Neuron (in vitro differentiated cells): ENCODE measurements at regions not wholly inside any gene's neighbourhood (a gene's known extent, or its start where the extent isn't known, plus 50 kb on each side); places are given as distances from the start of the nearest gene placed in this dataset.
"Not testable (repeated sequence)": the region's sequence is repeated elsewhere in the genome, so short reads cannot be mapped to it uniquely, and the experiment has no call there.

Source experiments
- H2AFZ ChIP-seq: one replicate; pipeline ENCODE4 v1.6.1; 2013; ENCODE audit warnings: low read depth, mild to moderate bottlenecking, inconsistent platforms, low read length, moderate library complexity
- H3K27me3 ChIP-seq: one replicate; pipeline ENCODE4 v1.6.1; 2013; ENCODE audit warnings: low read length; ENCODE audit not compliant: insufficient read depth
- H3K36me3 ChIP-seq: one replicate; pipeline ENCODE4 v1.6.1; 2013; ENCODE audit warnings: low read length; ENCODE audit not compliant: insufficient read depth
- H3K4me1 ChIP-seq: one replicate; pipeline ENCODE4 v1.6.1; 2013; ENCODE audit warnings: low read length; ENCODE audit not compliant: insufficient read depth
- H3K4me3 ChIP-seq: 2 replicates; pipeline ENCODE4 v1.5.1; 2013; ENCODE audit warnings: mild to moderate bottlenecking, low read length, moderate library complexity
- H3K9me3 ChIP-seq: one replicate; pipeline ENCODE4 v1.6.1; 2013; ENCODE audit warnings: low read length

GRCh38 chr14:22502007-22502406 is 87.0 kb downstream of the DAD1 start:
- no peaks in the 10 kb centered on the region for H3K36me3 ChIP-seq
- H3K27me3 ChIP-seq = no peaks in the 10 kb centered on the region
- H3K9me3 ChIP-seq = no peaks in the 10 kb centered on the region
- peaks cover 11% of the 10 kb centered on the region for H3K4me1 ChIP-seq
- no peak overlapping the region for H3K4me3 ChIP-seq
- no peak overlapping the region for H2AFZ ChIP-seq

GRCh38 chr14:22500954-22501726 is 87.9 kb downstream of the DAD1 start:
- no peaks in the 10 kb centered on the region for H3K9me3 ChIP-seq
- H2AFZ ChIP-seq = no peak overlapping the region
- H3K27me3 ChIP-seq = no peaks in the 10 kb centered on the region
- no peaks in the 10 kb centered on the region for H3K36me3 ChIP-seq
- peaks cover 11% of the 10 kb centered on the region for H3K4me1 ChIP-seq
- H3K4me3 ChIP-seq = no peak overlapping the region

GRCh38 chr14:22500525-22500924 is 88.5 kb downstream of the DAD1 start:
- Histone ChIP-seq H2AFZ (no peak overlapping the region), H3K36me3 (no peaks in the 10 kb centered on the region), H3K4me1 (peaks cover 7% of the 10 kb centered on the region), H3K4me3 (no peak overlapping the region), H3K27me3 (no peaks in the 10 kb centered on the region), H3K9me3 (no peaks in the 10 kb centered on the region)

GRCh38 chr14:22497671-22498093 is 91.3 kb downstream of the DAD1 start:
- Histone ChIP-seq H3K9me3 (no peaks in the 10 kb centered on the region), H2AFZ (no peak overlapping the region), H3K4me3 (no peak overlapping the region), H3K36me3 (no peaks in the 10 kb centered on the region), H3K4me1 (peaks cover 5% of the 10 kb centered on the region), H3K27me3 (no peaks in the 10 kb centered on the region)

- no peaks in the 10 kb centered on the region for H3K9me3 ChIP-seq
- H3K36me3 ChIP-seq = no peaks in the 10 kb centered on the region
These were observed 91.9 kb downstream of the DAD1 start for GRCh38 chr14:22497144-22497423.

GRCh38 chr14:22494486-22495135 is 94.4 kb downstream of the DAD1 start:
- Histone ChIP-seq H3K9me3 (no peaks in the 10 kb centered on the region), H3K27me3 (no peaks in the 10 kb centered on the region), H3K4me1 (no peaks in the 10 kb centered on the region), H3K36me3 (no peaks in the 10 kb centered on the region), H3K4me3 (no peak overlapping the region), H2AFZ (no peak overlapping the region)

More at GRCh38 chr14:22497144-22497423, 91.9 kb downstream of the DAD1 start:
- Histone ChIP-seq H3K27me3 (no peaks in the 10 kb centered on the region), H3K4me3 (no peak overlapping the region), H3K4me1 (peaks cover 4% of the 10 kb centered on the region), H2AFZ (no peak overlapping the region)

- Histone ChIP-seq H2AFZ (no peak overlapping the region), H3K4me3 (no peak overlapping the region), H3K36me3 (no peaks in the 10 kb centered on the region), H3K4me1 (no peaks in the 10 kb centered on the region), H3K9me3 (no peaks in the 10 kb centered on the region), H3K27me3 (no peaks in the 10 kb centered on the region)
These were observed 95.3 kb downstream of the DAD1 start for GRCh38 chr14:22493753-22494152.

- Histone ChIP-seq H3K27me3 (no peaks in the 10 kb centered on the region), H3K36me3 (no peaks in the 10 kb centered on the region), H3K4me1 (peaks cover 2% of the 10 kb centered on the region), H2AFZ (no peak overlapping the region), H3K9me3 (no peaks in the 10 kb centered on the region), H3K4me3 (no peak overlapping the region)
These were observed 96.1 kb downstream of the DAD1 start for GRCh38 chr14:22492622-22493542.

GRCh38 chr14:22491683-22492621 is 97.1 kb downstream of the DAD1 start:
- Histone ChIP-seq H3K4me3 (no peak overlapping the region), H3K9me3 (no peaks in the 10 kb centered on the region), H3K36me3 (no peaks in the 10 kb centered on the region), H2AFZ (no peak overlapping the region), H3K4me1 (peaks cover 5% of the 10 kb centered on the region), H3K27me3 (no peaks in the 10 kb centered on the region)

GRCh38 chr14:22491053-22491452 is 98.0 kb downstream of the DAD1 start:
- not testable (repeated sequence) for H2AFZ ChIP-seq, H3K9me3 ChIP-seq, H3K36me3 ChIP-seq, H3K27me3 ChIP-seq, H3K4me3 ChIP-seq, H3K4me1 ChIP-seq

GRCh38 chr14:22489957-22490950 is 98.8 kb downstream of the DAD1 start:
- Histone ChIP-seq H3K36me3 (no peaks in the 10 kb centered on the region), H3K9me3 (no peaks in the 10 kb centered on the region), H3K27me3 (no peaks in the 10 kb centered on the region), H3K4me1 (peaks cover 9% of the 10 kb centered on the region), H3K4me3 (no peak overlapping the region), H2AFZ (no peak overlapping the region)

- H3K4me1 ChIP-seq = peaks cover 9% of the 10 kb centered on the region
- no peaks in the 10 kb centered on the region for H3K9me3 ChIP-seq
- no peak overlapping the region for H3K4me3 ChIP-seq
- no peak overlapping the region for H2AFZ ChIP-seq
- no peaks in the 10 kb centered on the region for H3K27me3 ChIP-seq
- no peaks in the 10 kb centered on the region for H3K36me3 ChIP-seq
These were observed 99.8 kb downstream of the DAD1 start for GRCh38 chr14:22489244-22489545.
